GM23338 (cell line): ENCODE measurements at regions not wholly inside any gene's neighbourhood (a gene's known extent, or its start where the extent isn't known, plus 50 kb on each side); places are given as distances from the start of the nearest gene placed in this dataset.
A peak's percentile ranks its signal among the peaks of the same experiment; 100 is the strongest.

Source experiments
- ATAC-seq: fragments of 200-7000 bp; cut with Tn5 transposase; 3 replicates; pipeline ENCODE4 v1.9.1; 2020
- DNase-seq: peaks from one replicate; pipeline ENCODE4 v3.0.0-alpha.2; 2015; ENCODE audit warnings: low spot score
- H2AFZ ChIP-seq: fragments of 200-600 bp; sonication (generic); 2 replicates; pipeline ENCODE4 v1.8.0; 2016; ENCODE audit warnings: antibody characterized with exemption, mild to moderate bottlenecking, moderate library complexity
- H3F3A ChIP-seq: fragments of 200-600 bp; sonication (generic); replicated peaks from 2 replicates; pipeline ENCODE4 v1.8.0; 2017; ENCODE audit warnings: antibody characterized with exemption, mixed run types, low read depth
- H3K27ac ChIP-seq: fragments of 200-600 bp; sonication (generic); 2 replicates; pipeline ENCODE4 v1.6.1; 2016; ENCODE audit warnings: low read depth
- H3K27me3 ChIP-seq: fragments of 200-600 bp; sonication (generic); 2 replicates; pipeline ENCODE4 v1.8.0; 2016; ENCODE audit warnings: mild to moderate bottlenecking, mixed run types, moderate library complexity; ENCODE audit not compliant: insufficient read depth
- H3K36me3 ChIP-seq: fragments of 200-600 bp; sonication (generic); 2 replicates; pipeline ENCODE4 v1.8.0; 2016; ENCODE audit warnings: mild to moderate bottlenecking; ENCODE audit not compliant: insufficient read depth
- H3K4me1 ChIP-seq: fragments of 200-600 bp; sonication (generic); 2 replicates; pipeline ENCODE4 v1.8.0; 2016; ENCODE audit warnings: mild to moderate bottlenecking, moderate library complexity; ENCODE audit not compliant: insufficient read depth
- H3K4me2 ChIP-seq: fragments of 200-600 bp; sonication (generic); 2 replicates; pipeline ENCODE4 v1.7.1; 2017; ENCODE audit warnings: mixed run types
- H3K4me3 ChIP-seq: fragments of 200-600 bp; sonication (generic); 2 replicates; pipeline ENCODE4 v1.6.1; 2016; ENCODE audit warnings: mixed run types
- H3K79me2 ChIP-seq: fragments of 200-600 bp; sonication (generic); replicated peaks from 2 replicates; pipeline ENCODE4 v1.8.0; 2017; ENCODE audit warnings: mild to moderate bottlenecking; ENCODE audit not compliant: insufficient read depth
- H3K9me2 ChIP-seq: fragments of 200-600 bp; sonication (generic); 2 replicates; pipeline ENCODE4 v1.8.0; 2017; ENCODE audit not compliant: insufficient read depth
- H4K20me1 ChIP-seq: fragments of 200-600 bp; sonication (generic); replicated peaks from 2 replicates; pipeline ENCODE4 v1.8.0; 2017; ENCODE audit warnings: mild to moderate bottlenecking; ENCODE audit not compliant: insufficient read depth
- H3K27ac Mint-ChIP-seq: 2 replicates; pipeline ENCODE4 v1.8.0; 2020; ENCODE audit warnings: inconsistent platforms, mild to moderate bottlenecking, moderate library complexity, mixed read lengths
- H3K27me3 Mint-ChIP-seq: 3 replicates; pipeline ENCODE4 v1.8.0; 2022; ENCODE audit warnings: low read depth, mild to moderate bottlenecking, moderate library complexity, mixed read lengths, inconsistent platforms; ENCODE audit not compliant: insufficient read depth, poor library complexity
- H3K36me3 Mint-ChIP-seq: 3 replicates; pipeline ENCODE4 v1.8.0; 2021; ENCODE audit warnings: low read depth, mild to moderate bottlenecking, inconsistent platforms, moderate library complexity, mixed read lengths
- H3K4me1 Mint-ChIP-seq: 3 replicates; pipeline ENCODE4 v1.8.0; 2020; ENCODE audit warnings: mild to moderate bottlenecking, inconsistent platforms, mixed read lengths
- H3K4me3 Mint-ChIP-seq: 3 replicates; pipeline ENCODE4 v1.8.0; 2021; ENCODE audit warnings: moderate library complexity, mild to moderate bottlenecking, inconsistent platforms, mixed read lengths
- H3K9me3 Mint-ChIP-seq: 3 replicates; pipeline ENCODE4 v1.8.0; 2020; ENCODE audit warnings: moderate library complexity, mild to moderate bottlenecking, inconsistent platforms, mixed read lengths
- CTCF ChIP-seq, 2 experiments: fragments of 200-600 bp in 1 of 2; sonication (generic) in 1 of 2; conservative IDR thresholded peaks; 2 replicates each; pipeline versions ENCODE4 v1.5.1 to v1.6.1; 2016 to 2017; ENCODE audit warnings: antibody characterized with exemption in 2 of 2, low read depth in 2 of 2, mild to moderate bottlenecking in 2 of 2, moderate library complexity in 1 of 2
- ETS1 ChIP-seq: IDR thresholded peaks from 2 replicates; pipeline ENCODE4 v1.6.1; 2016; ENCODE audit warnings: antibody characterized with exemption
- EZH2 ChIP-seq: fragments of 200-600 bp; sonication (generic); IDR thresholded peaks from one replicate; pipeline ENCODE4 v1.8.0; 2017; ENCODE audit warnings: antibody characterized with exemption, mild to moderate bottlenecking, low read depth; ENCODE audit not compliant: unreplicated experiment
- EZH2phosphoT487 ChIP-seq: fragments of 200-600 bp; sonication (generic); IDR thresholded peaks from one replicate; pipeline ENCODE4 v1.8.1; 2018; ENCODE audit warnings: antibody characterized with exemption; ENCODE audit not compliant: unreplicated experiment
- JUNB ChIP-seq: IDR thresholded peaks from one replicate; pipeline ENCODE4 v1.6.1; 2016; ENCODE audit warnings: antibody characterized with exemption; ENCODE audit not compliant: unreplicated experiment
- NANOG ChIP-seq: IDR thresholded peaks from 2 replicates; pipeline ENCODE4 v1.6.1; 2016; ENCODE audit warnings: antibody characterized with exemption, borderline replicate concordance
- POLR2AphosphoS5 ChIP-seq: IDR thresholded peaks from 2 replicates; pipeline ENCODE4 v1.6.1; 2016; ENCODE audit warnings: antibody characterized with exemption, low read depth
- STAT1 ChIP-seq: IDR thresholded peaks from one replicate; pipeline ENCODE4 v1.6.1; 2016; ENCODE audit warnings: antibody characterized with exemption; ENCODE audit not compliant: unreplicated experiment
- ZNF114 ChIP-seq: fragments of 250-450 bp; sonication (Bioruptor Pico); IDR thresholded peaks from 2 replicates; pipeline ENCODE4 v1.5.0; 2020; ENCODE audit warnings: mild to moderate bottlenecking, moderate library complexity
- ZNF331 ChIP-seq: fragments of 250-450 bp; sonication (Bioruptor Pico); IDR thresholded peaks from 2 replicates; pipeline ENCODE4 v1.5.0; 2020; ENCODE audit warnings: low read depth, mild to moderate bottlenecking, moderate library complexity

GRCh38 chr13:73235385-73235784 is 176.6 kb downstream of the KLF5 start:
- Mint-ChIP-seq H3K27me3 (no peaks in the 10 kb centered on the region), H3K9me3 (no peaks in the 10 kb centered on the region), H3K27ac (no peak overlapping the region), H3K36me3 (no peaks in the 10 kb centered on the region), H3K4me3 (no peak overlapping the region), H3K4me1 (no peaks in the 10 kb centered on the region)
- H3K4me2 ChIP-seq, result no peak overlapping the region
- no peak overlapping the region for H3K27ac ChIP-seq
- H2AFZ ChIP-seq, result peak overlapping the region; percentile 52; the same call in 1 of the 2 replicates
- H3K9me2 ChIP-seq, result no peaks in the 10 kb centered on the region
- DNase-seq (no peak), ATAC-seq (no peak)
- TF ChIP-seq ETS1, result no peak
- no peak for TF ChIP-seq CTCF (conservative IDR thresholded peaks at IDR 0.05; ENCODE audit: low read depth in 2 of 2)
- no peak for TF ChIP-seq EZH2phosphoT487
- no peak for TF ChIP-seq POLR2AphosphoS5
- no peak for TF ChIP-seq JUNB
- no peak for TF ChIP-seq STAT1
- H3F3A ChIP-seq, result no peaks in the 10 kb centered on the region
- H3K4me3 ChIP-seq, result no peak overlapping the region
- H3K27me3 ChIP-seq, result no peaks in the 10 kb centered on the region
- no peaks in the 10 kb centered on the region for H3K79me2 ChIP-seq
- H3K4me1 ChIP-seq, result no peaks in the 10 kb centered on the region
- H4K20me1 ChIP-seq, result no peaks in the 10 kb centered on the region
- H3K36me3 ChIP-seq, result no peaks in the 10 kb centered on the region

GRCh38 chr13:73231471-73231870 is 172.7 kb downstream of the KLF5 start:
- Histone ChIP-seq H4K20me1 (no peaks in the 10 kb centered on the region), H3K4me1 (no peaks in the 10 kb centered on the region), H3K4me3 (no peak overlapping the region), H3F3A (no peaks in the 10 kb centered on the region), H3K36me3 (no peaks in the 10 kb centered on the region), H2AFZ (no peak overlapping the region), H3K4me2 (no peak overlapping the region), H3K27me3 (no peaks in the 10 kb centered on the region), H3K79me2 (no peaks in the 10 kb centered on the region), H3K27ac (no peak overlapping the region), H3K9me2 (no peaks in the 10 kb centered on the region)
- DNase-seq (no peak), ATAC-seq (no peak)
- Mint-ChIP-seq H3K4me1 (no peaks in the 10 kb centered on the region), H3K36me3 (no peaks in the 10 kb centered on the region), H3K27me3 (no peaks in the 10 kb centered on the region), H3K27ac (no peak overlapping the region), H3K4me3 (no peak overlapping the region), H3K9me3 (no peaks in the 10 kb centered on the region)
- TF ChIP-seq NANOG, result no peak
- no peak for TF ChIP-seq ZNF114
- no peak for TF ChIP-seq EZH2phosphoT487
- TF ChIP-seq ZNF331 (CRISPR knock-in tag), result no peak
- no peak for TF ChIP-seq ETS1
- no peak for TF ChIP-seq POLR2AphosphoS5
- TF ChIP-seq EZH2, result no peak
- TF ChIP-seq JUNB, result no peak
- TF ChIP-seq CTCF (conservative IDR thresholded peaks at IDR 0.05; ENCODE audit: low read depth in 2 of 2), result no peak
